K562 (cell line): ENCODE measurements at regions not wholly inside any gene's neighbourhood (a gene's known extent, or its start where the extent isn't known, plus 50 kb on each side); places are given as distances from the start of the nearest gene placed in this dataset.

Experiments used
- ATAC-seq: fragments of 200-7000 bp; cut with Tn5 transposase; 3 replicates; pipeline ENCODE4 v1.9.1; 2020; ENCODE audit warnings: moderate library complexity
- BruUV-seq: library from RNA; stranded (reverse); fragments of 400-500 nt; replicated peaks from 2 replicates; lab custom pipeline; 2021; lab: Mats Ljungman, UMichigan
- CTCF ChIA-PET: fragments of 300-600 bp; formaldehyde crosslinking; extraction: SDS; loops from one replicate; lab custom pipeline; 2021; ENCODE audit warnings: low intra/inter-chr PET ratio; lab: Yijun Ruan, JAX
- POLR2A ChIA-PET: fragments of 300-600, 350-650 bp; sonication (Branson Sonifier 250); formaldehyde crosslinking; extraction: SDS; loops from one replicate; lab custom pipeline; 2021; ENCODE audit warnings: antibody characterized with exemption, inconsistent platforms; lab: Yijun Ruan, JAX
- DNase-seq, 4 experiments: peaks; one replicate each; pipeline versions ENCODE4 v3.0.0 to v3.0.0-alpha.2; 2011 to 2018; ENCODE audit warnings: low spot score in 3 of 4, mixed read lengths in 3 of 4; ENCODE audit errors: extremely low read depth in 1 of 4
- FAIRE-seq: peaks from 2 replicates; lab custom pipeline; 2011; peaks lifted over from hg19 to GRCh38; lab: Jason Lieb, UNC
- H2AFZ ChIP-seq: 2 replicates; pipeline ENCODE4 v1.6.0; 2011; ENCODE audit warnings: low read depth, low read length, control low read depth, inconsistent platforms
- H3K27ac ChIP-seq: fragments of 200-600 bp; 3 replicates; pipeline ENCODE4 v1.8.0; 2011; ENCODE audit warnings: low read depth, mild to moderate bottlenecking, control low read depth, inconsistent platforms, low read length, moderate library complexity, mixed read lengths; ENCODE audit errors: extremely low read depth
- H3K27me3 ChIP-seq, 2 experiments: fragments of 300-600 bp in 1 of 2; 2 replicates in 1 of 2; 3 replicates in 1 of 2; pipeline versions ENCODE4 v1.6.0 to v1.8.0; 2011; ENCODE audit warnings: inconsistent platforms in 2 of 2, low read length in 2 of 2, mild to moderate bottlenecking in 1 of 2, mixed read lengths in 1 of 2, moderate library complexity in 1 of 2; ENCODE audit not compliant: control insufficient read depth in 2 of 2, insufficient read depth in 2 of 2
- H3K36me3 ChIP-seq: fragments of 300-600 bp; 3 replicates; pipeline ENCODE4 v1.8.0; 2011; ENCODE audit warnings: mild to moderate bottlenecking, low read length, inconsistent platforms; ENCODE audit not compliant: control insufficient read depth, insufficient read depth
- H3K4me1 ChIP-seq, 2 experiments: fragments of 200-600 bp in 1 of 2; replicated peaks in 1 of 2; 2 replicates in 1 of 2; 3 replicates in 1 of 2; pipeline versions ENCODE4 v1.5.1 to v1.8.0; 2011; ENCODE audit warnings: inconsistent platforms in 2 of 2, low read length in 2 of 2, mild to moderate bottlenecking in 1 of 2, mixed read lengths in 1 of 2, moderate library complexity in 1 of 2; ENCODE audit not compliant: control insufficient read depth in 2 of 2, insufficient read depth in 2 of 2
- H3K4me2 ChIP-seq: 2 replicates; pipeline ENCODE4 v1.6.1; 2011; ENCODE audit warnings: low read length, control low read depth, inconsistent platforms, mixed read lengths; ENCODE audit not compliant: insufficient read depth
- H3K4me3 ChIP-seq: fragments of 200-600 bp; sonication (generic), shearing (Covaris generic); 2 replicates; pipeline ENCODE4 v1.5.1; 2016; ENCODE audit warnings: control low read depth, inconsistent platforms
- H3K79me2 ChIP-seq: fragments of 200-600 bp; 3 replicates; pipeline ENCODE4 v1.8.0; 2011; ENCODE audit warnings: low read length, inconsistent platforms; ENCODE audit not compliant: control insufficient read depth, insufficient read depth
- H3K9ac ChIP-seq, 2 experiments: 2 replicates each; pipeline versions ENCODE4 v1.6.0 to v1.6.1; 2011; ENCODE audit warnings: low read depth in 2 of 2, low read length in 2 of 2, control low read depth in 1 of 2, inconsistent platforms in 1 of 2, mild to moderate bottlenecking in 1 of 2, mixed read lengths in 1 of 2; ENCODE audit not compliant: insufficient read depth in 1 of 2
- H3K9me1 ChIP-seq: one replicate; pipeline ENCODE4 v1.6.0; 2011; ENCODE audit warnings: inconsistent platforms, mild to moderate bottlenecking, low read length, moderate library complexity; ENCODE audit not compliant: control insufficient read depth, insufficient read depth
- H3K9me3 ChIP-seq: replicated peaks from 2 replicates; pipeline ENCODE4 v1.5.1; 2011; ENCODE audit warnings: low read depth, low read length, inconsistent platforms; ENCODE audit not compliant: control insufficient read depth, insufficient read depth
- H4K20me1 ChIP-seq: replicated peaks from 2 replicates; pipeline ENCODE4 v1.6.1; 2011; ENCODE audit warnings: low read length, inconsistent platforms, mixed read lengths; ENCODE audit not compliant: control insufficient read depth, insufficient read depth
- CTCF ChIP-seq, 3 experiments: IDR thresholded peaks in 2 of 3; conservative IDR thresholded peaks in 1 of 3; 2 replicates each; pipeline ENCODE4 v1.5.1; 2011 to 2012; ENCODE audit warnings: low read length in 3 of 3, mild to moderate bottlenecking in 3 of 3, control low read depth in 2 of 3, improper control_type of control experiment in 1 of 3, inconsistent platforms in 1 of 3, low read depth in 1 of 3, mixed read lengths in 1 of 3, moderate library complexity in 1 of 3; ENCODE audit not compliant: insufficient read depth in 2 of 3
- DIDO1 ChIP-seq: fragments of 450-650 bp; IDR thresholded peaks from 2 replicates; pipeline ENCODE4 v1.6.1; 2016; ENCODE audit warnings: low read depth, missing biosample characterization, missing genetic modification characterization
- E2F3 ChIP-seq: fragments of 250-450 bp; sonication (Bioruptor Pico); IDR thresholded peaks from 2 replicates; pipeline ENCODE4 v1.4.0; 2020; ENCODE audit warnings: mild to moderate bottlenecking
- FIP1L1 ChIP-seq: fragments of 200-400 bp; formaldehyde crosslinking; IDR thresholded peaks from 2 replicates; pipeline ENCODE4 v1.6.1; 2018; ENCODE audit warnings: mild to moderate bottlenecking, low read depth, low read length; ENCODE audit not compliant: poor library complexity, severe bottlenecking
- HCFC1 ChIP-seq: IDR thresholded peaks from 2 replicates; pipeline ENCODE4 v1.6.1; 2012; ENCODE audit warnings: low read depth, low read length, improper control_type of control experiment
- HLTF ChIP-seq: fragments of 450-650 bp; IDR thresholded peaks from 2 replicates; pipeline ENCODE4 v1.6.1; 2016
- MCM7 ChIP-seq, 2 experiments: fragments of 450-650 bp; IDR thresholded peaks; 2 replicates each; pipeline ENCODE4 v1.6.1; 2016 to 2018
- MXI1 ChIP-seq: IDR thresholded peaks from 2 replicates; pipeline ENCODE4 v1.6.1; 2011; ENCODE audit warnings: low read depth, mild to moderate bottlenecking, improper control_type of control experiment, low read length
- PHF8 ChIP-seq: fragments of 200-600 bp; sonication (generic); IDR thresholded peaks from 2 replicates; pipeline ENCODE4 v1.6.1; 2012; ENCODE audit warnings: mixed run types, mild to moderate bottlenecking, inconsistent platforms, low read length, moderate library complexity, borderline replicate concordance
- POLR2AphosphoS5 ChIP-seq: IDR thresholded peaks from 2 replicates; pipeline ENCODE4 v1.6.1; 2011; ENCODE audit warnings: mild to moderate bottlenecking, low read depth, low read length, moderate library complexity; ENCODE audit not compliant: control insufficient read depth, insufficient read depth
- SUPT5H ChIP-seq: fragments of 450-650 bp; IDR thresholded peaks from 2 replicates; pipeline ENCODE4 v1.6.1; 2016
- THAP12 ChIP-seq: fragments of 250-450 bp; sonication (Bioruptor Pico); IDR thresholded peaks from 2 replicates; pipeline ENCODE4 v1.9.0; 2021; ENCODE audit warnings: mild to moderate bottlenecking, inconsistent platforms
- THRB ChIP-seq: fragments of 450-650 bp; formaldehyde crosslinking; conservative IDR thresholded peaks from 2 replicates; pipeline ENCODE4 v1.4.0; 2022; ENCODE audit warnings: mild to moderate bottlenecking, missing genetic modification characterization
- TSC22D4 ChIP-seq: fragments of 450-650 bp; IDR thresholded peaks from 2 replicates; pipeline ENCODE4 v1.6.1; 2016; ENCODE audit warnings: missing genetic modification characterization, missing biosample characterization, control low read depth
- ZC3H8 ChIP-seq: fragments of 450-650 bp; IDR thresholded peaks from 2 replicates; pipeline ENCODE4 v1.6.1; 2017
- ZNF175 ChIP-seq: fragments of 200-800 bp; sonication (Bioruptor generic); IDR thresholded peaks from 2 replicates; pipeline ENCODE4 v1.6.1; 2016; ENCODE audit warnings: low read depth, mild to moderate bottlenecking, missing genetic modification characterization, missing compliant biosample characterization
- ZNF584 ChIP-seq: fragments of 200-800 bp; sonication (Bioruptor generic); IDR thresholded peaks from 2 replicates; pipeline ENCODE4 v1.6.1; 2016; ENCODE audit warnings: low read depth, mild to moderate bottlenecking, missing genetic modification characterization, missing compliant biosample characterization
- ZNF77 ChIP-seq: fragments of 250-450 bp; sonication (Bioruptor Pico); IDR thresholded peaks from 2 replicates; pipeline ENCODE4 v1.5.0; 2020
- WGBS: fragments of 100-300 bp; shearing (Covaris generic); methylation state at CpG from one replicate; pipeline ENCODE4 v1.1.6; 2016; ENCODE audit warnings: low coverage, mixed read lengths; ENCODE audit not compliant: insufficient coverage; ENCODE audit errors: missing lambda C conversion rate; 5-methylcytosine and 5-hydroxymethylcytosine counted together
- in situ Hi-C: fragments of 300-500 bp; cut with MboI; formaldehyde crosslinking; loops from 4 replicates; pipeline ENCODE4 v1.15.0; 2018; ENCODE audit warnings: inconsistent platforms, mixed read lengths
- intact Hi-C: fragments of 100-400 bp; cut with micrococcal nuclease; formaldehyde crosslinking; loops from 2 replicates; pipeline ENCODE4 v1.14.2; 2022

- no peaks in the 10 kb centered on the region for H3K79me2 ChIP-seq
- no peak for TF ChIP-seq CTCF (IDR thresholded peaks at IDR 0.05 in 2 of 3, conservative IDR thresholded peaks at IDR 0.05 in 1 of 3; ENCODE audit: insufficient read depth in 2 of 3, low read depth in 1 of 3, low read length in 3 of 3)
- TF ChIP-seq ZNF77 (CRISPR knock-in tag) = no peak
- TF ChIP-seq MCM7 (IDR thresholded peaks at IDR 0.05) = no peak
- no peak for TF ChIP-seq SUPT5H
- no peak for TF ChIP-seq E2F3 (CRISPR knock-in tag)
- TF ChIP-seq HCFC1 = no peak
- no peak for TF ChIP-seq POLR2AphosphoS5
- TF ChIP-seq FIP1L1 = no peak
- no peak for TF ChIP-seq ZNF175 (CRISPR knock-in tag)
- TF ChIP-seq PHF8 = no peak
- no peak for TF ChIP-seq ZNF584 (CRISPR knock-in tag)
- TF ChIP-seq DIDO1 = no peak
- TF ChIP-seq TSC22D4 (tag) = no peak
- no peak for TF ChIP-seq ZC3H8
- TF ChIP-seq THAP12 (CRISPR knock-in tag) = no peak
- TF ChIP-seq THRB (CRISPR knock-in tag) = no peak
- TF ChIP-seq HLTF = no peak
- no peak for TF ChIP-seq MXI1
Measured at GRCh38 chr1:157412308-157412707, 140.0 kb downstream of the FCRL5 start.

More at GRCh38 chr1:157412308-157412707, 140.0 kb downstream of the FCRL5 start:
- H3K9ac ChIP-seq = no peak overlapping the region
- ChIA-PET POLR2A (interaction anchor here (0.6 kb wide), 1 partner anchor 10 kb away, joined by 4 read pairs; no protein-coding TSS in a partner anchor), CTCF (no interaction called here)
- in situ Hi-C loops = no loop called here
- intact Hi-C loops = no loop called here
- no peak overlapping the region for H3K27ac ChIP-seq
- H3K27me3 ChIP-seq = peaks cover 10 to 26% of the 10 kb centered on the region in 2 experiments; a peak in 4 of 5 replicates
- no peak overlapping the region for H3K4me2 ChIP-seq
- H3K9me1 ChIP-seq = no peaks in the 10 kb centered on the region
- BruUV-seq = no TSS peak
- H4K20me1 ChIP-seq = no peaks in the 10 kb centered on the region
- FAIRE-seq (no peak), DNase-seq (no peak), ATAC-seq (no peak)
- no peak overlapping the region for H3K4me3 ChIP-seq
- no peaks in the 10 kb centered on the region for H3K36me3 ChIP-seq
- H3K9me3 ChIP-seq = no peaks in the 10 kb centered on the region; the same call in 1 of the 2 replicates
- H2AFZ ChIP-seq = no peak overlapping the region
- 5% methylated on average over 2 of the region's 2 CpGs for WGBS
- peaks cover 3 to 17% of the 10 kb centered on the region in 2 experiments; a peak in 4 of 5 replicates for H3K4me1 ChIP-seq
